SH-SY5Y (cell line): ENCODE measurements at regions not wholly inside any gene's neighbourhood (a gene's known extent, or its start where the extent isn't known, plus 50 kb on each side); places are given as distances from the start of the nearest gene placed in this dataset.

Source experiments
- GATA2 ChIP-seq: IDR thresholded peaks from 2 replicates; pipeline ENCODE4 v1.6.1; 2011; ENCODE audit warnings: mild to moderate bottlenecking, low read depth, low read length
- GATA3 ChIP-seq: IDR thresholded peaks from 2 replicates; pipeline ENCODE4 v1.6.1; 2011; ENCODE audit warnings: low read depth, mild to moderate bottlenecking, low read length, moderate library complexity

DNA sequence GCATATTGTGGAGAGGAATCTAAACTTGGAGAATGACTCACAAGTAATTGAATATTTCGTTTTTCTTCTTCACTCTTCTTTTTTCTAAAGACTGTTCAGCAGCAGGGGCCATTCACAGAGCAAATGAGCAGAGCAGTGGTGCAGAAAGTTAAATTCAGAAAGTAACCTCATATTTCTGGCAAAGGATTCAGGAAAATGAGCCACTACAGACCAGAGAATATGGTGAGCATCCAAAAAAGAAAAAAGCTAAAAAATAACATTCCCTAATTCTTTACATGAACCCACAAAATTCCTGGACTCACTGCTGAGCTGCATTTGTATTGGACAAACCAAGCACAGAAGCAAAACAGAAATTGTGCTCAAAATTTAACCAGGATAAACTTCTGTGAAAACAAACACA lies 1486.8 kb upstream of the C9orf72 start:
- TF ChIP-seq GATA2: no peak
- no peak for TF ChIP-seq GATA3
